Hematopoietic multipotent progenitor cell treated with erythropoietin and hydrocortisone succinate and interleukin-3 and kit ligand, for 15 days (in vitro differentiated cells): ENCODE measurements at regions not wholly inside any gene's neighbourhood (a gene's known extent, or its start where the extent isn't known, plus 50 kb on each side); places are given as distances from the start of the nearest gene placed in this dataset.

Experiments used
- DNase-seq: peaks from one replicate; pipeline ENCODE4 v3.0.0-alpha.2; 2015; ENCODE audit warnings: low spot score

- DNase-seq: no peak
Measured at GRCh38 chr5:125604104-125604503, 819.1 kb upstream of the GRAMD2B start.

- DNase-seq: no peak
Measured at GRCh38 chr5:125607018-125607417, 816.2 kb upstream of the GRAMD2B start.

- DNase-seq: no peak
Measured at GRCh38 chr5:125609011-125609410, 814.2 kb upstream of the GRAMD2B start.

- DNase-seq: no peak
Measured at GRCh38 chr5:125610892-125611291, 812.3 kb upstream of the GRAMD2B start.

- no peak for DNase-seq
Measured at GRCh38 chr5:125611541-125611940, 811.7 kb upstream of the GRAMD2B start.

- DNase-seq: no peak
Measured at GRCh38 chr5:125612181-125612721, 811.0 kb upstream of the GRAMD2B start.

GRCh38 chr5:125612776-125613175, 810.4 kb upstream of the GRAMD2B start:
- no peak for DNase-seq

GRCh38 chr5:125630237-125630636, 793.0 kb upstream of the GRAMD2B start:
- no peak for DNase-seq

GRCh38 chr5:125633523-125633922, 789.7 kb upstream of the GRAMD2B start:
- no peak for DNase-seq

GRCh38 chr5:125634216-125634835, 788.9 kb upstream of the GRAMD2B start:
- no peak for DNase-seq

- DNase-seq: no peak
Measured at GRCh38 chr5:125639858-125640257, 783.4 kb upstream of the GRAMD2B start.

GRCh38 chr5:125652761-125653160, 770.4 kb upstream of the GRAMD2B start:
- no peak for DNase-seq

GRCh38 chr5:125654392-125654791, 768.8 kb upstream of the GRAMD2B start:
- no peak for DNase-seq

- no peak for DNase-seq
Measured at GRCh38 chr5:125655156-125655555, 768.1 kb upstream of the GRAMD2B start.

GRCh38 chr5:125657936-125658335, 765.3 kb upstream of the GRAMD2B start:
- DNase-seq: no peak

- DNase-seq: no peak
Measured at GRCh38 chr5:125659316-125660023, 763.7 kb upstream of the GRAMD2B start.

- no peak for DNase-seq
Measured at GRCh38 chr5:125660231-125660895, 762.8 kb upstream of the GRAMD2B start.

- DNase-seq: no peak
Measured at GRCh38 chr5:125661584-125661983, 761.6 kb upstream of the GRAMD2B start.

GRCh38 chr5:125668884-125669283, 754.3 kb upstream of the GRAMD2B start:
- DNase-seq: no peak

GRCh38 chr5:125673359-125673950, 749.8 kb upstream of the GRAMD2B start:
- no peak for DNase-seq

- no peak for DNase-seq
Measured at GRCh38 chr5:125679522-125679921, 743.7 kb upstream of the GRAMD2B start.

- no peak for DNase-seq
Measured at GRCh38 chr5:125683669-125684068, 739.5 kb upstream of the GRAMD2B start.

- no peak for DNase-seq
Measured at GRCh38 chr5:125685771-125686170, 737.4 kb upstream of the GRAMD2B start.
